ENCODE measurements at regions not wholly inside any gene's neighbourhood (a gene's known extent, or its start where the extent isn't known, plus 50 kb on each side); places are given as distances from the start of the nearest gene placed in this dataset.

GRCh38 chr14:28626780-28627179 is 139.8 kb upstream of the FOXG1 start:
- TF ChIP-seq CTCF (optimal IDR thresholded peaks at IDR 0.05 in 1 of 3, IDR thresholded peaks at IDR 0.05 in 1 of 3, conservative IDR thresholded peaks at IDR 0.05 in 1 of 3; ENCODE audit: extremely low read depth in 1 of 3, insufficient read depth in 2 of 3, low read length in 3 of 3) (no peak), EZH2 (IDR thresholded peaks at IDR 0.05; ENCODE audit: low read length) (no peak)

Measured in keratinocyte (primary cell).